ENCODE measurements at regions not wholly inside any gene's neighbourhood (a gene's known extent, or its start where the extent isn't known, plus 50 kb on each side); places are given as distances from the start of the nearest gene placed in this dataset.

DNA sequence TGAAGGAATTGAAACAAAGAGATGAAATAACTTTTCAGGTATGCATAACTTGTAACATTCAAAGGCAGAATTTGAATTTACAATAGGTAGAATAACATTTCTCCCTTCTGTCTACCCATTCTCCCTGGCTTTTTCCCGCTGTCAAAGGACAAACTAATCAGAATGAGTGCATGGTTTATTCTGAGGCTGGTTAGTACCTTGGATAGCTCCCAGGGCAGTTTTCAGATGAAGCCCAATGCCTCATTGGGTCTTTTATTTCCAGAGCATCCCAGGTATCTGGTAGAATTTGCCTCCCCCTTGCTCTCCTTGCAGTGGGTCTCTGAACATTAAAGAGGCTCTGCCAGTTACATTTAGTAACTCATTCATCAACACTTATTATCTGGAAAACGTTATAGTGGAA lies 665.5 kb downstream of the BCKDHB start:
- intact Hi-C loops (cut with DNase I) = no loop called here
- Histone ChIP-seq H3K9ac (ENCODE audit: low read length in 3 of 3) (no peak overlapping the region), H3K36me3 (ENCODE audit: control insufficient read depth in 2 of 3, insufficient read depth in 3 of 3, low read length in 3 of 3) (no peaks in the 10 kb centered on the region), H3K4me3 (ENCODE audit: low read length in 3 of 3) (no peak overlapping the region), H3K27me3 (ENCODE audit: control insufficient read depth, insufficient read depth, low read length) (no peaks in the 10 kb centered on the region), H3K4me1 (ENCODE audit: control insufficient read depth in 2 of 3, insufficient read depth in 2 of 3, low read depth in 1 of 3, low read length in 3 of 3) (no peaks in the 10 kb centered on the region), H3K27ac (ENCODE audit: low read depth in 2 of 2, low read length in 2 of 2) (no peak overlapping the region), H3K9me3 (ENCODE audit: control insufficient read depth in 2 of 3, insufficient read depth in 1 of 3, low read length in 3 of 3) (no peaks in the 10 kb centered on the region)
- DNase-seq (peak in 3 of 5 donors; percentile 9 to 62 (median 14)), FAIRE-seq (no peak)
- TF ChIP-seq, protein P1, sequence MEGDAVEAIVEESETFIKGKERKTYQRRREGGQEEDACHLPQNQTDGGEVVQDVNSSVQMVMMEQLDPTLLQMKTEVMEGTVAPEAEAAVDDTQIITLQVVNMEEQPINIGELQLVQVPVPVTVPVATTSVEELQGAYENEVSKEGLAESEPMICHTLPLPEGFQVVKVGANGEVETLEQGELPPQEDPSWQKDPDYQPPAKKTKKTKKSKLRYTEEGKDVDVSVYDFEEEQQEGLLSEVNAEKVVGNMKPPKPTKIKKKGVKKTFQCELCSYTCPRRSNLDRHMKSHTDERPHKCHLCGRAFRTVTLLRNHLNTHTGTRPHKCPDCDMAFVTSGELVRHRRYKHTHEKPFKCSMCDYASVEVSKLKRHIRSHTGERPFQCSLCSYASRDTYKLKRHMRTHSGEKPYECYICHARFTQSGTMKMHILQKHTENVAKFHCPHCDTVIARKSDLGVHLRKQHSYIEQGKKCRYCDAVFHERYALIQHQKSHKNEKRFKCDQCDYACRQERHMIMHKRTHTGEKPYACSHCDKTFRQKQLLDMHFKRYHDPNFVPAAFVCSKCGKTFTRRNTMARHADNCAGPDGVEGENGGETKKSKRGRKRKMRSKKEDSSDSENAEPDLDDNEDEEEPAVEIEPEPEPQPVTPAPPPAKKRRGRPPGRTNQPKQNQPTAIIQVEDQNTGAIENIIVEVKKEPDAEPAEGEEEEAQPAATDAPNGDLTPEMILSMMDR (IDR thresholded peaks at IDR 0.05; ENCODE audit: borderline replicate concordance, extremely low read depth, insufficient read depth) = no peak

DNA sequence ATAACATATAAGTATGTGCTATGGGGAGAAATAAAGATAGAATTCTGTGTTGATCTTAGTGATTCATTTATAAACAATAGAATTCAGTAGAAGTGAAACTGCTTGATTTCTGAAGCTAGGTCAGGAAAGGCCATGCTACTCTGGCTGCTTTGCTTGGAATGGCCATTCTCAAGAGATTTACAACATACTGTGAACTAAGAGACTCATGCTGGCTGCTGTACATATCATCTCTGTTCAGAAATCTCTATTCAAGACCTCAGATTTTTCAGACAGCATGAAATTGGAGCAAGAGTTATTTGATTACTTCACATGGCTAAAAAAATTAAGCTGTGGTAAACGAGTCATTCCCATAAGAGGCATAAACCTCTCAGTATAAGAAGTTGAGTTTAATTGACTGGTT lies 662.6 kb downstream of the BCKDHB start:
- FAIRE-seq = no peak

DNA sequence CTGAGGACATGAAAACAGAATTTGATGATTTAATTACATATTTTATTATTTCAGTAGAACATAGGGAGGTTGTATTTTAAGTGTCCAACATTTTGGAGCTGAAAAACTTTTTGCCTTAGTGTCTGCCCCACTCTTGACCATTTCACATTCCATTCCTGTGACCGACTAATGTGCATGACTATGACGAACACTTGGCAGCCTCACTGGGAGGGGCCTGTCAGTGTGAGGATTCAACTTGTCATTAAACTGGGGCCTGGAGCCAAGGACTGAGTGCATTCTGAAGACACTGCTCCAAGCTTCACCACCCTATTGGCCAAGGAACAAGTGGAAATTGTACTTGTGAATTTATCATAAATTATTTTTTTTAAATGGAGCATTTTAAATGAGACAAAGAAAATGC lies 661.3 kb downstream of the BCKDHB start:
- intact Hi-C loops (cut with DNase I) = no loop called here
- no peak overlapping the region for H3K4me3 ChIP-seq (ENCODE audit: low read length in 3 of 3)
- H3K9me3 ChIP-seq (ENCODE audit: control insufficient read depth in 2 of 3, insufficient read depth in 1 of 3, low read length in 3 of 3) = no peaks in the 10 kb centered on the region
- FAIRE-seq (no peak), DNase-seq (peak in 1 of 5 donors; percentile 84)
- H3K9ac ChIP-seq (ENCODE audit: low read length in 3 of 3) = no peak overlapping the region
- no peaks in the 10 kb centered on the region for H3K27me3 ChIP-seq (ENCODE audit: control insufficient read depth, insufficient read depth, low read length)
- TF ChIP-seq, protein P1 (IDR thresholded peaks at IDR 0.05; ENCODE audit: borderline replicate concordance, extremely low read depth, insufficient read depth) = no peak
- no peaks in the 10 kb centered on the region for H3K36me3 ChIP-seq (ENCODE audit: control insufficient read depth in 2 of 3, insufficient read depth in 3 of 3, low read length in 3 of 3)
- no peak overlapping the region for H3K27ac ChIP-seq (ENCODE audit: low read depth in 2 of 2, low read length in 2 of 2)
- H3K4me1 ChIP-seq (ENCODE audit: control insufficient read depth in 2 of 3, insufficient read depth in 2 of 3, low read depth in 1 of 3, low read length in 3 of 3) = no peaks in the 10 kb centered on the region

More for the DNA sequence above, 662.6 kb downstream of the BCKDHB start:
- no peaks in the 10 kb centered on the region for H3K27me3 ChIP-seq (ENCODE audit: control insufficient read depth, insufficient read depth, low read length)
- no peaks in the 10 kb centered on the region for H3K9me3 ChIP-seq (ENCODE audit: control insufficient read depth in 2 of 3, insufficient read depth in 1 of 3, low read length in 3 of 3)
- intact Hi-C loops (cut with DNase I) = no loop called here
- H3K9ac ChIP-seq (ENCODE audit: low read length in 3 of 3) = no peak overlapping the region
- no peaks in the 10 kb centered on the region for H3K36me3 ChIP-seq (ENCODE audit: control insufficient read depth in 2 of 3, insufficient read depth in 3 of 3, low read length in 3 of 3)
- DNase-seq = peak in 2 of 5 donors; percentile 1 to 35
- no peak overlapping the region for H3K4me3 ChIP-seq (ENCODE audit: low read length in 3 of 3)
- TF ChIP-seq, protein P1 (IDR thresholded peaks at IDR 0.05; ENCODE audit: borderline replicate concordance, extremely low read depth, insufficient read depth) = no peak
- H3K27ac ChIP-seq (ENCODE audit: low read depth in 2 of 2, low read length in 2 of 2) = no peak overlapping the region
- H3K4me1 ChIP-seq (ENCODE audit: control insufficient read depth in 2 of 3, insufficient read depth in 2 of 3, low read depth in 1 of 3, low read length in 3 of 3) = no peaks in the 10 kb centered on the region

DNA sequence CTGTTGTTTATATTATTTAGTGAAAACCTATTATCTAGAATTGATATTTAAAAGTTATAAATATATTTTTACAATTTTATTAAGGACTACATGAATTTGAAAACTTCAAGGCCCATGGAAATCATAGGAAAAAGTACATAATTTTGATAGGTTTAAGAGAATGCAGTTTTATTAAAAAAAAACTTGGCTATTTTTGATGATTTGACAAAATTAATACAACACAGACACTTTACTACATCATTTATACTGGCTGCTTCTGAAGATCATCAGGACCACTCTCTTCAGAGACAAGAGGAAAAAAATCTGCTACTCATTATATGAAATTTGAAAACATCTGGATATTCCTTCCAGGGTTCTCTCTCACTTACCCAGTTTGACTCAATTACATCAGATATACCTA lies 637.7 kb downstream of the BCKDHB start:
- H3K27me3 ChIP-seq (ENCODE audit: control insufficient read depth, insufficient read depth, low read length) = no peaks in the 10 kb centered on the region
- TF ChIP-seq, protein P1 (IDR thresholded peaks at IDR 0.05; ENCODE audit: borderline replicate concordance, extremely low read depth, insufficient read depth) = no peak
- H3K9me3 ChIP-seq (ENCODE audit: control insufficient read depth in 2 of 3, insufficient read depth in 1 of 3, low read length in 3 of 3) = no peaks in the 10 kb centered on the region
- no peak overlapping the region for H3K27ac ChIP-seq (ENCODE audit: low read depth in 2 of 2, low read length in 2 of 2)
- FAIRE-seq (no peak), DNase-seq (no peak)
- H3K4me1 ChIP-seq (ENCODE audit: control insufficient read depth in 2 of 3, insufficient read depth in 2 of 3, low read depth in 1 of 3, low read length in 3 of 3) = no peaks in the 10 kb centered on the region
- intact Hi-C loops (cut with DNase I) = no loop called here
- H3K9ac ChIP-seq (ENCODE audit: low read length in 3 of 3) = no peak overlapping the region
- no peaks in the 10 kb centered on the region for H3K36me3 ChIP-seq (ENCODE audit: control insufficient read depth in 2 of 3, insufficient read depth in 3 of 3, low read length in 3 of 3)
- H3K4me3 ChIP-seq (ENCODE audit: low read length in 3 of 3) = no peak overlapping the region

Measured in kidney (tissue), 13 donors.